Keratinocyte (primary cell): ENCODE measurements at regions not wholly inside any gene's neighbourhood (a gene's known extent, or its start where the extent isn't known, plus 50 kb on each side); places are given as distances from the start of the nearest gene placed in this dataset.
"Not testable (repeated sequence)": the region's sequence is repeated elsewhere in the genome, so short reads cannot be mapped to it uniquely, and the experiment has no call there.

Experiments
- DNase-seq: peaks from one replicate; pipeline ENCODE4 v3.0.0-alpha.2; 2011; ENCODE audit warnings: low read depth, missing footprints, low spot score
- FAIRE-seq: peaks from 2 replicates; lab custom pipeline; 2011; peaks lifted over from hg19 to GRCh38; lab: Jason Lieb, UNC
- H2AFZ ChIP-seq: 2 replicates; pipeline ENCODE4 v1.6.0; 2012; ENCODE audit warnings: low read length, control low read depth, inconsistent platforms; ENCODE audit not compliant: control insufficient read depth
- H3K27ac ChIP-seq: 2 replicates; pipeline ENCODE4 v1.5.1; 2011; ENCODE audit warnings: low read length; ENCODE audit not compliant: control insufficient read depth, insufficient read depth
- H3K27me3 ChIP-seq: 3 replicates; pipeline ENCODE4 v1.6.0; 2011; ENCODE audit warnings: low read length; ENCODE audit not compliant: control insufficient read depth, insufficient read depth; ENCODE audit errors: extremely low read depth
- H3K36me3 ChIP-seq, 2 experiments: 2 replicates in 1 of 2; 3 replicates in 1 of 2; pipeline ENCODE4 v1.5.1; 2011; ENCODE audit warnings: low read length in 2 of 2, mild to moderate bottlenecking in 1 of 2; ENCODE audit not compliant: control insufficient read depth in 2 of 2, insufficient read depth in 2 of 2; ENCODE audit errors: extremely low read depth in 1 of 2
- H3K4me1 ChIP-seq: 3 replicates; pipeline ENCODE4 v1.5.1; 2011; ENCODE audit warnings: low read length; ENCODE audit not compliant: control insufficient read depth, insufficient read depth; ENCODE audit errors: extremely low read depth
- H3K4me2 ChIP-seq: 3 replicates; pipeline ENCODE4 v1.6.0; 2011; ENCODE audit warnings: low read depth, low read length; ENCODE audit not compliant: control insufficient read depth, insufficient read depth; ENCODE audit errors: extremely low read depth
- H3K4me3 ChIP-seq, 3 experiments: fragments of 200-600 bp in 1 of 3; sonication (generic) in 1 of 3; 2 replicates in 2 of 3; 3 replicates in 1 of 3; pipeline ENCODE4 v1.5.1; 2011 to 2016; ENCODE audit warnings: low read length in 3 of 3, mild to moderate bottlenecking in 3 of 3, control low read depth in 2 of 3, inconsistent platforms in 1 of 3, low read depth in 1 of 3, mixed read lengths in 1 of 3, mixed run types in 1 of 3, moderate library complexity in 1 of 3; ENCODE audit not compliant: control insufficient read depth in 2 of 3, insufficient read depth in 2 of 3; ENCODE audit errors: extremely low read depth in 1 of 3
- H3K79me2 ChIP-seq: 2 replicates; pipeline ENCODE4 v1.6.0; 2012; ENCODE audit warnings: low read length; ENCODE audit not compliant: control insufficient read depth, insufficient read depth
- H3K9ac ChIP-seq: 3 replicates; pipeline ENCODE4 v1.6.0; 2011; ENCODE audit warnings: low read length; ENCODE audit not compliant: control insufficient read depth, insufficient read depth; ENCODE audit errors: extremely low read depth
- H3K9me1 ChIP-seq: 3 replicates; pipeline ENCODE4 v1.6.0; 2011; ENCODE audit warnings: low read length; ENCODE audit not compliant: control insufficient read depth, insufficient read depth; ENCODE audit errors: extremely low read depth
- H3K9me3 ChIP-seq: 2 replicates; pipeline ENCODE4 v1.5.1; 2012; ENCODE audit warnings: low read depth, low read length; ENCODE audit not compliant: control insufficient read depth
- H4K20me1 ChIP-seq: 3 replicates; pipeline ENCODE4 v1.6.0; 2011; ENCODE audit warnings: low read length; ENCODE audit not compliant: control insufficient read depth, insufficient read depth; ENCODE audit errors: extremely low read depth
- dilution Hi-C: fragments of 300-500 bp; cut with MboI; formaldehyde crosslinking; loops from one replicate; pipeline ENCODE4 v1.7.0; 2020; ENCODE audit warnings: low sequenced_read_pairs; ENCODE audit not compliant: extremely low pct_ligation_motif_present

GRCh38 chr1:146671588-146671987 is 266.5 kb upstream of the NBPF12 start:
- H3K79me2 ChIP-seq, H3K9ac ChIP-seq, H3K27me3 ChIP-seq, H4K20me1 ChIP-seq, H3K9me3 ChIP-seq, H3K4me2 ChIP-seq, DNase-seq, dilution Hi-C loops, H3K4me3 ChIP-seq, H3K4me1 ChIP-seq, H2AFZ ChIP-seq, FAIRE-seq, H3K27ac ChIP-seq, H3K36me3 ChIP-seq, H3K9me1 ChIP-seq: not testable (repeated sequence)

GRCh38 chr1:146670832-146671566 is 267.1 kb upstream of the NBPF12 start:
- DNase-seq, H3K4me1 ChIP-seq, H3K36me3 ChIP-seq, FAIRE-seq, H3K9me3 ChIP-seq, H3K79me2 ChIP-seq, H3K27ac ChIP-seq, H3K9ac ChIP-seq, H2AFZ ChIP-seq, H3K4me3 ChIP-seq, H3K9me1 ChIP-seq, H4K20me1 ChIP-seq, H3K4me2 ChIP-seq, H3K27me3 ChIP-seq, dilution Hi-C loops: not testable (repeated sequence)

- H3K9me3 ChIP-seq, H3K4me1 ChIP-seq, H4K20me1 ChIP-seq, dilution Hi-C loops, H3K79me2 ChIP-seq, H3K27ac ChIP-seq, H3K27me3 ChIP-seq, H2AFZ ChIP-seq, H3K36me3 ChIP-seq, FAIRE-seq, H3K9me1 ChIP-seq, H3K4me3 ChIP-seq, H3K4me2 ChIP-seq, DNase-seq, H3K9ac ChIP-seq: not testable (repeated sequence)
Observed at GRCh38 chr1:146666275-146666674, 271.8 kb upstream of the NBPF12 start.

GRCh38 chr1:146660242-146660641 is 277.9 kb upstream of the NBPF12 start:
- FAIRE-seq, H4K20me1 ChIP-seq, H3K27ac ChIP-seq: not testable (repeated sequence)

GRCh38 chr1:146656356-146657060 is 281.6 kb upstream of the NBPF12 start:
- H3K4me1 ChIP-seq, H3K9me3 ChIP-seq, H3K9ac ChIP-seq, dilution Hi-C loops, FAIRE-seq, H3K4me2 ChIP-seq, H3K79me2 ChIP-seq, H4K20me1 ChIP-seq, DNase-seq, H3K9me1 ChIP-seq, H3K4me3 ChIP-seq, H2AFZ ChIP-seq, H3K27me3 ChIP-seq, H3K27ac ChIP-seq, H3K36me3 ChIP-seq: not testable (repeated sequence)

More at GRCh38 chr1:146660242-146660641, 277.9 kb upstream of the NBPF12 start:
- H3K9me1 ChIP-seq, H3K27me3 ChIP-seq, H3K9me3 ChIP-seq, H3K36me3 ChIP-seq, dilution Hi-C loops, H3K4me2 ChIP-seq, H3K9ac ChIP-seq, H2AFZ ChIP-seq, H3K4me3 ChIP-seq, H3K4me1 ChIP-seq, DNase-seq, H3K79me2 ChIP-seq: not testable (repeated sequence)
